ENCODE measurements at regions not wholly inside any gene's neighbourhood (a gene's known extent, or its start where the extent isn't known, plus 50 kb on each side); places are given as distances from the start of the nearest gene placed in this dataset.

- H3K4me3 ChIP-seq (ENCODE audit: control insufficient read depth, low read depth, low read length): no peak overlapping the region
- TF ChIP-seq CTCF (conservative IDR thresholded peaks at IDR 0.05; ENCODE audit: control insufficient read depth, insufficient read depth, low read depth, low read length): no peak
- DNase-seq (ENCODE audit: low read depth): no peak
These were observed 132.3 kb upstream of the UGT8 start for GRCh38 chr4:114466299-114466698.

GRCh38 chr4:114472269-114473032 lies 126.2 kb upstream of the UGT8 start:
- DNase-seq (ENCODE audit: low read depth): no peak
- H3K4me3 ChIP-seq (ENCODE audit: control insufficient read depth, low read depth, low read length): no peak overlapping the region
- no peak for TF ChIP-seq CTCF (conservative IDR thresholded peaks at IDR 0.05; ENCODE audit: control insufficient read depth, insufficient read depth, low read depth, low read length)

GRCh38 chr4:114474188-114474800 lies 124.3 kb upstream of the UGT8 start:
- TF ChIP-seq CTCF (conservative IDR thresholded peaks at IDR 0.05; ENCODE audit: control insufficient read depth, insufficient read depth, low read depth, low read length): no peak
- H3K4me3 ChIP-seq (ENCODE audit: control insufficient read depth, low read depth, low read length): no peak overlapping the region
- no peak for DNase-seq (ENCODE audit: low read depth)

- no peak for TF ChIP-seq CTCF (conservative IDR thresholded peaks at IDR 0.05; ENCODE audit: control insufficient read depth, insufficient read depth, low read depth, low read length)
These were observed 122.3 kb upstream of the UGT8 start for GRCh38 chr4:114476310-114476709.

GRCh38 chr4:114479595-114479994 lies 119.0 kb upstream of the UGT8 start:
- TF ChIP-seq CTCF (conservative IDR thresholded peaks at IDR 0.05; ENCODE audit: control insufficient read depth, insufficient read depth, low read depth, low read length): no peak
- DNase-seq (ENCODE audit: low read depth): no peak
- no peak overlapping the region for H3K4me3 ChIP-seq (ENCODE audit: control insufficient read depth, low read depth, low read length)

More at GRCh38 chr4:114476310-114476709, 122.3 kb upstream of the UGT8 start:
- no peak overlapping the region for H3K4me3 ChIP-seq (ENCODE audit: control insufficient read depth, low read depth, low read length)
- DNase-seq (ENCODE audit: low read depth): no peak

- no peak for DNase-seq (ENCODE audit: low read depth)
- no peak for TF ChIP-seq CTCF (conservative IDR thresholded peaks at IDR 0.05; ENCODE audit: control insufficient read depth, insufficient read depth, low read depth, low read length)
- H3K4me3 ChIP-seq (ENCODE audit: control insufficient read depth, low read depth, low read length): no peak overlapping the region
These were observed 116.8 kb upstream of the UGT8 start for GRCh38 chr4:114481856-114482255.

Data from fibroblast of mammary gland (primary cell).